Transverse colon (tissue), 4 donors: ENCODE measurements at regions not wholly inside any gene's neighbourhood (a gene's known extent, or its start where the extent isn't known, plus 50 kb on each side); places are given as distances from the start of the nearest gene placed in this dataset.

Experiments
- CTCF ChIP-seq, 5 experiments: fragments of 200-600 bp in 3 of 5; fragments of 450-650 bp in 2 of 5; sonication (generic) in 3 of 5; IDR thresholded peaks; 1 replicate in 2 of 5; 2 replicates in 3 of 5; pipeline ENCODE4 v1.5.1; 2016 to 2017; ENCODE audit warnings: antibody characterized with exemption in 5 of 5, inconsistent platforms in 3 of 5, mild to moderate bottlenecking in 2 of 5, moderate library complexity in 1 of 5
- POLR2AphosphoS5 ChIP-seq, 3 donors: sonication (generic); formaldehyde crosslinking; IDR thresholded peaks; one replicate each; pipeline ENCODE4 v1.6.1; 2016; ENCODE audit warnings: antibody characterized with exemption in 3 of 3

GRCh38 chr5:105638437-105638836 is 2032.3 kb downstream of the EFNA5 start:
- TF ChIP-seq POLR2AphosphoS5 (IDR thresholded peaks at IDR 0.05) (no peak), CTCF (IDR thresholded peaks at IDR 0.05) (no peak)
